ENCODE measurements at regions not wholly inside any gene's neighbourhood (a gene's known extent, or its start where the extent isn't known, plus 50 kb on each side); places are given as distances from the start of the nearest gene placed in this dataset.

DNA sequence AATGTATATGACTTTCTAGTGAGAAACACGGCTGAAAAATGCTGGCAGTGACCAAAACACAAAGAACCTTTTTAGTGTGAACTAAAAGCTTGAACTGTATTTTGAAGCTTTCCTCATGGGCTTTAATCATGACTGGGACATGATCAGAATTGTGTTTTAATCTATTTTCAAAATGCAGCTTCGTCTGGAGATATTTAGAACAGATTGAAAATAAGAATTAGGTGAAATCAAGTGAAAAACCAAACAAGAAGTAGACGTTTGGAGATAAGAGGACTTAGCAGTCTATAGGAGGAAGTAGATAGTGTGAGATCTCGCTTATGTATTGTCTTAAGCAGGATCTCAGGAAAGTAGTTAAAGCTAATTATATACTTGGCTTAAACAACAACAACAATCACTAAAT is 865.4 kb upstream of the MBL2 start:
- Histone ChIP-seq H3K4me3 (no peak overlapping the region), H3K27ac (no peak overlapping the region)
- TF ChIP-seq, protein P1, sequence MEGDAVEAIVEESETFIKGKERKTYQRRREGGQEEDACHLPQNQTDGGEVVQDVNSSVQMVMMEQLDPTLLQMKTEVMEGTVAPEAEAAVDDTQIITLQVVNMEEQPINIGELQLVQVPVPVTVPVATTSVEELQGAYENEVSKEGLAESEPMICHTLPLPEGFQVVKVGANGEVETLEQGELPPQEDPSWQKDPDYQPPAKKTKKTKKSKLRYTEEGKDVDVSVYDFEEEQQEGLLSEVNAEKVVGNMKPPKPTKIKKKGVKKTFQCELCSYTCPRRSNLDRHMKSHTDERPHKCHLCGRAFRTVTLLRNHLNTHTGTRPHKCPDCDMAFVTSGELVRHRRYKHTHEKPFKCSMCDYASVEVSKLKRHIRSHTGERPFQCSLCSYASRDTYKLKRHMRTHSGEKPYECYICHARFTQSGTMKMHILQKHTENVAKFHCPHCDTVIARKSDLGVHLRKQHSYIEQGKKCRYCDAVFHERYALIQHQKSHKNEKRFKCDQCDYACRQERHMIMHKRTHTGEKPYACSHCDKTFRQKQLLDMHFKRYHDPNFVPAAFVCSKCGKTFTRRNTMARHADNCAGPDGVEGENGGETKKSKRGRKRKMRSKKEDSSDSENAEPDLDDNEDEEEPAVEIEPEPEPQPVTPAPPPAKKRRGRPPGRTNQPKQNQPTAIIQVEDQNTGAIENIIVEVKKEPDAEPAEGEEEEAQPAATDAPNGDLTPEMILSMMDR (IDR thresholded peaks at IDR 0.05), result no peak
- no peak for DNase-seq (ENCODE audit: low spot score)

DNA sequence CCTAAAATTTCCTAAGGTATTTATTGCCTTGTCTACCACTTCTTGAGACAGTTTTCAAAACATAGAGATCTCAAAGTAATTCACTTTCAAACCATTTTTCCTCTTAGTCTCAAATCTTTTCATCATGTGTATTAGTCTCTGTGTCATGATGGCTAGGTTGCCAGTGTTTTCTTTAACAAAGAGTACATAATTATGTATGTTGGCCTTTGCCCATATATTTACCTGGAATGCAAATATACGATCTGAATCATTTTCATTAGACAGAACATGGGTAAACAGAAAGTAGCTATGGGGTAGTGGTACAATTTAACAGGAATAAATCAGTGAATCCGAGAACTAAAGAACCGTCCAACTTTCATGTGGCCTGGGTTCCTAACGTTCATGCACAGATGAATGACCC is 852.1 kb upstream of the MBL2 start:
- TF ChIP-seq, protein P1 (IDR thresholded peaks at IDR 0.05), result no peak
- DNase-seq (ENCODE audit: low spot score), result no peak
- H3K27ac ChIP-seq, result no peak overlapping the region
- H3K4me3 ChIP-seq, result no peak overlapping the region

DNA sequence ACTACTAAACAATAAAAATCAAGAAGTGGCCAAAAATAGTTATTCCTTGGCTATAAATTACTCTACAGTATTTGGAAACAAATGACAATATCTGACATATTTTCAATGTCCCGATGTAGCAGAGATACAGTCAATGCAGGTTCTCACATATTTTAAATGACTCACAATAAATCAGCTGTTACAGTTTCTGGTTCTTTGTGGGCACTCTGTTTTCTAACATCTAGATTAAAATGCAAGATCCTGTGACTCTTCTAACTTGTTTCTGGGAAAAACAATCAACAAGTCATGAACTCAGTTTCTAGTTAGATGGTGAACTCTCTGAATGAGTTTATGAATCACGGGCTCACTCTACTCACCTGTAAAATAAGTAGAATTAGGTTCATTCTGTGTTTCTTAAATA is 849.6 kb upstream of the MBL2 start:
- TF ChIP-seq, protein P1 (IDR thresholded peaks at IDR 0.05), result no peak
- H3K27ac ChIP-seq, result no peak overlapping the region
- H3K4me3 ChIP-seq, result no peak overlapping the region
- DNase-seq (ENCODE audit: low spot score), result no peak

DNA sequence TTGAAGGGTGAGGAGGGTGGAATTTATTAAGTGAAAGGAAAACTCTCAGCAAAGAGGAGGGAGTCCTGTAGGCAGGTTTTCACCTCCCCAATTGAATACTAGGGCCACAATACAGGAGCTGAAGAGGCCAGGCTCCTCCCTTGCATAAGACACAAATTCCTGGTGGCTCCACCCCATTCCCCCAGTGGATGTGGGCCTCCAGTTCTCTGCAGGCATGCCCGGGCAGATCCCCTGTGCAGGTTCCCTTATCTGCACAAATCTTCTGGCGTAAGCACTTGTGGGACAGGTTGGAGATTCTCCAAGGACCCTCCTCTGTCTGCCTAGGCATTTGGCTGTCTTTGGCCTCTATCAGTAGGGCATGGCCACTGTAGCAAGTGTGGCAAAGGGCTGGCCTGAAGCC is 847.1 kb upstream of the MBL2 start:
- H3K27ac ChIP-seq, result no peak overlapping the region
- no peak overlapping the region for H3K4me3 ChIP-seq
- DNase-seq (ENCODE audit: low spot score), result no peak
- TF ChIP-seq, protein P1 (IDR thresholded peaks at IDR 0.05), result no peak

DNA sequence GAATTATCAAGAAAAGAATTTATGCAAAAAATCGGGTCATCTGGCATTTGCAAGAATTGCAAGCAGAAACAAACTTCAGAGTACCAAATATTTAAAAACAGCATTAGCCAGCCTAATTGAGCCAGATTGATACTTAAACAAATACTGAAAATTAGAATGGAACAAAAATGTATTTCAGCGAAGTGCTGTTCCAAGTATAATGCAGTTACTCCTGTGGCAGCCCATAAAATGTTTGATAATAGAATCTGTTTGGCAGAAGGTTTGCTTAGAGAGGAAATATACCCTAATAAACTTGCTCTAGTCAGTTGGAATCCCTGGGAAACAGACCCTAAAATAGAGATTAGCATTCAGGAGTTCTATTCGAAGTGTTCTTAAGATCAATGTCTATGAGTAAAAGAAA is 835.1 kb upstream of the MBL2 start:
- Histone ChIP-seq H3K27ac (no peak overlapping the region), H3K4me3 (no peak overlapping the region)
- TF ChIP-seq, protein P1 (IDR thresholded peaks at IDR 0.05), result no peak
- DNase-seq (ENCODE audit: low spot score), result no peak

DNA sequence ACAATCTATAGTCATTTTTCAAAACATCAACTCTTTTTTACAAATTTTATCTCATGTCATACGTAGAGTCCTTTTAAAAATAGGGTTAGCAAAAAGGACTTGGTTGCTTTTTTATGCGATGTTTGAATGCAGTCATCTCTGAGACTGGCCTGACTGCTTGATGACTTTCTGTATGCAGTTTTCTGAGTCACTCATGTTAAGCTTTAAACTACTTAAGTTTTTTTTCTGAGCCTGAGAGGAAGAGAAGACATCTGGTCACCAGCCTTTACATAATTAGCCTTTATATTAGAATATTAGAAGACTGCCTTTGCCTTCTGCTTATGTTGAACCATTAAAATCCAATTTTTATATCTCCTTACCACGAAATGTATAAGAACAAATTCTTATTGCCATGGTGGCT is 834.4 kb upstream of the MBL2 start:
- H3K4me3 ChIP-seq, result no peak overlapping the region
- TF ChIP-seq, protein P1 (IDR thresholded peaks at IDR 0.05), result no peak
- DNase-seq (ENCODE audit: low spot score), result no peak
- no peak overlapping the region for H3K27ac ChIP-seq

DNA sequence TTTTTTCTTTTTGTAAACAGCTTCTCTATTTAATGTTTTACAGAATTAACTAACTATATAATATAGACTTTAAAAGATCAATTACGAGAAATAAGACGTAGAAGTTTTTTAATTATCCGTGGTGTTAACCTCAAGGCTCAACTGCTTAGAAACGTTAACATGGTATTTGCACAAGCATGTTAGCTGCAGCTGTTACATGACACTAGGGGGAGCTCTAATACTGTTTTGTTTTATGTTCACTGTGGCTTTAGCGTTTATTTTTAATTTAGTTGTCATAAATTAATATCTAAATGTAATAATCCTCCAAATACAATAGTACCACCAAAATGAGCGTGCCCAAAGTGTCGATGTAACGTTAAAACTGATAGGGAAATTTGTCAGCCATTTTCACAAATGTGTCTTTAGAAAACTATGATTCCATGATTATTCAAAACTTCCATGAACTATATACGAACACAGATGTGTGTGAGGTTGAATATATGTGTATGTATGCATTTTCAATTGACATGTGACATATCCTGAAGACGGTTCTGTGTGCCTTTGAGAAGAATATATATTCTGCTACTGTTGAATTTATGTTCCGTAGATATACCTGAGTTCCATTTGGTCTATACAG is 828.8 kb upstream of the MBL2 start:
- no peak for DNase-seq (ENCODE audit: low spot score)
- Histone ChIP-seq H3K4me3 (no peak overlapping the region), H3K27ac (no peak overlapping the region)
- TF ChIP-seq, protein P1 (IDR thresholded peaks at IDR 0.05), result peak; percentile 50

All from coronary artery (tissue), 2 donors.